PC-9 (cell line): ENCODE measurements at regions not wholly inside any gene's neighbourhood (a gene's known extent, or its start where the extent isn't known, plus 50 kb on each side); places are given as distances from the start of the nearest gene placed in this dataset.

ENCODE experiments used
- BruUV-seq: library from RNA; stranded (reverse); fragments of 400-500 nt; replicated peaks from 2 replicates; lab custom pipeline; 2021; lab: Mats Ljungman, UMichigan
- CTCF ChIA-PET: fragments of 300-600 bp; sonication (Branson Sonifier 250); formaldehyde crosslinking; loops from one replicate; lab custom pipeline; 2022; ENCODE audit warnings: antibody characterized with exemption; lab: Charles Lee
- POLR2A ChIA-PET: fragments of 300-600 bp; sonication (Branson Sonifier 250); formaldehyde crosslinking; loops from one replicate; lab custom pipeline; 2022; ENCODE audit warnings: antibody characterized with exemption; ENCODE audit not compliant: unreplicated experiment; lab: Charles Lee
- DNase-seq, 2 experiments: peaks; one replicate each; pipeline versions ENCODE4 v3.0.0 to v3.0.0-alpha.2; 2015 to 2022; ENCODE audit warnings: mixed read lengths in 1 of 2
- H2AFZ ChIP-seq: fragments of 200-600 bp; sonication (generic); 2 replicates; pipeline ENCODE4 v1.8.1; 2017; ENCODE audit warnings: antibody characterized with exemption
- H3F3A ChIP-seq: fragments of 200-600 bp; sonication (generic); 2 replicates; pipeline ENCODE4 v1.8.1; 2017; ENCODE audit warnings: antibody characterized with exemption, mild to moderate bottlenecking, low read depth; ENCODE audit not compliant: insufficient read depth
- H3K27ac ChIP-seq: fragments of 200-600 bp; sonication (generic); 2 replicates; pipeline ENCODE4 v1.6.1; 2016; ENCODE audit warnings: mixed run types
- H3K27me3 ChIP-seq: fragments of 200-600 bp; sonication (generic); 2 replicates; pipeline ENCODE4 v1.6.1; 2016; ENCODE audit warnings: low read depth, mixed run types; ENCODE audit not compliant: insufficient read depth
- H3K36me3 ChIP-seq: fragments of 200-600 bp; sonication (generic); 2 replicates; pipeline ENCODE4 v1.6.1; 2016; ENCODE audit warnings: low read depth, mixed run types
- H3K4me1 ChIP-seq: fragments of 200-600 bp; sonication (generic); replicated peaks from 2 replicates; pipeline ENCODE4 v1.6.1; 2016; ENCODE audit warnings: mixed run types; ENCODE audit not compliant: insufficient read depth
- H3K4me2 ChIP-seq: fragments of 200-600 bp; sonication (generic); 2 replicates; pipeline ENCODE4 v1.6.1; 2017; ENCODE audit warnings: mixed run types
- H3K4me3 ChIP-seq: fragments of 200-600 bp; sonication (generic); 2 replicates; pipeline ENCODE4 v1.6.1; 2016; ENCODE audit warnings: mixed run types
- H3K79me2 ChIP-seq: fragments of 200-600 bp; sonication (generic); 2 replicates; pipeline ENCODE4 v1.6.1; 2017; ENCODE audit warnings: low read depth, mixed run types
- H3K9me2 ChIP-seq: fragments of 200-600 bp; sonication (generic); 2 replicates; pipeline ENCODE4 v1.8.1; 2017; ENCODE audit warnings: mild to moderate bottlenecking; ENCODE audit not compliant: insufficient read depth
- H3K9me3 ChIP-seq: fragments of 200-600 bp; sonication (generic); 2 replicates; pipeline ENCODE4 v1.8.1; 2016; ENCODE audit warnings: low read depth; ENCODE audit not compliant: insufficient read depth
- H4K20me1 ChIP-seq: fragments of 200-600 bp; sonication (generic); 2 replicates; pipeline ENCODE4 v1.8.1; 2017; ENCODE audit not compliant: insufficient read depth
- EZH2 ChIP-seq: fragments of 200-600 bp; sonication (generic); IDR thresholded peaks from 2 replicates; pipeline ENCODE4 v1.8.0; 2017; ENCODE audit warnings: antibody characterized with exemption, low read depth
- intact Hi-C: fragments of 100-400 bp; cut with micrococcal nuclease; formaldehyde crosslinking; loops from one replicate; pipeline ENCODE4 v1.10.0; 2022; ENCODE audit not compliant: unreplicated experiment
- TF ChIP-seq, protein P1 (sequence below): fragments of 200-600 bp; sonication (generic); conservative IDR thresholded peaks from 2 replicates; pipeline ENCODE4 v1.6.1; 2017; ENCODE audit warnings: mixed run types, antibody characterized with exemption, mild to moderate bottlenecking, moderate library complexity

DNA sequence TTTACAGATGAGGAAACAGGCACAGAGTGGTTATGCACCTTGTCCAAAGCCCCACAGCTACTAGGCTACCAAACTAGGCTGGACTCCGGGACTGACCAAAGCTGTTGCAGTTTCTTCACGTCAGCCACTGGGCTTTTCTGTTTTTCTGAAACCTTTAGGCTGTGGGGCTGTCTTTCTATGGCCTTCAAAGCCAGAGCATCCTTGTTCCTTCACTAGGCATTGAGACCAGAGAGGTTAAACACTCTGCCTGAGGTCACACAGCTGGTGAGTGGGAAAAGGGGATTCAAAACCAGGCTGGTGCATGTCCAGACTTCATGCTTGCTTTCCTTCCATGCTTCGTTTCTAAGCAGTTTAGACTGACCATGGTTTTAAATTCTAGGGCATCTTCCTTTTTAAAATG is 97.5 kb upstream of the KCNG1 start:
- CTCF ChIA-PET: no interaction called here
- H3K4me3 ChIP-seq: no peak overlapping the region
- H3K4me1 ChIP-seq: peaks cover 50% of the 10 kb centered on the region
- DNase-seq: no peak
- peaks cover 17% of the 10 kb centered on the region; the same call in 1 of the 2 replicates for H3F3A ChIP-seq
- intact Hi-C loops: no loop called here
- no peaks in the 10 kb centered on the region for H3K9me2 ChIP-seq
- POLR2A ChIA-PET: no interaction called here
- no peak overlapping the region for H3K27ac ChIP-seq
- no peaks in the 10 kb centered on the region for H3K27me3 ChIP-seq
- H3K4me2 ChIP-seq: no peak overlapping the region
- no TSS peak for BruUV-seq
- no peak overlapping the region for H2AFZ ChIP-seq
- no peak for TF ChIP-seq EZH2
- TF ChIP-seq, protein P1, sequence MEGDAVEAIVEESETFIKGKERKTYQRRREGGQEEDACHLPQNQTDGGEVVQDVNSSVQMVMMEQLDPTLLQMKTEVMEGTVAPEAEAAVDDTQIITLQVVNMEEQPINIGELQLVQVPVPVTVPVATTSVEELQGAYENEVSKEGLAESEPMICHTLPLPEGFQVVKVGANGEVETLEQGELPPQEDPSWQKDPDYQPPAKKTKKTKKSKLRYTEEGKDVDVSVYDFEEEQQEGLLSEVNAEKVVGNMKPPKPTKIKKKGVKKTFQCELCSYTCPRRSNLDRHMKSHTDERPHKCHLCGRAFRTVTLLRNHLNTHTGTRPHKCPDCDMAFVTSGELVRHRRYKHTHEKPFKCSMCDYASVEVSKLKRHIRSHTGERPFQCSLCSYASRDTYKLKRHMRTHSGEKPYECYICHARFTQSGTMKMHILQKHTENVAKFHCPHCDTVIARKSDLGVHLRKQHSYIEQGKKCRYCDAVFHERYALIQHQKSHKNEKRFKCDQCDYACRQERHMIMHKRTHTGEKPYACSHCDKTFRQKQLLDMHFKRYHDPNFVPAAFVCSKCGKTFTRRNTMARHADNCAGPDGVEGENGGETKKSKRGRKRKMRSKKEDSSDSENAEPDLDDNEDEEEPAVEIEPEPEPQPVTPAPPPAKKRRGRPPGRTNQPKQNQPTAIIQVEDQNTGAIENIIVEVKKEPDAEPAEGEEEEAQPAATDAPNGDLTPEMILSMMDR: no peak
- no peaks in the 10 kb centered on the region for H3K36me3 ChIP-seq
- no peaks in the 10 kb centered on the region for H3K79me2 ChIP-seq
- no peaks in the 10 kb centered on the region for H4K20me1 ChIP-seq
- H3K9me3 ChIP-seq: no peaks in the 10 kb centered on the region

DNA sequence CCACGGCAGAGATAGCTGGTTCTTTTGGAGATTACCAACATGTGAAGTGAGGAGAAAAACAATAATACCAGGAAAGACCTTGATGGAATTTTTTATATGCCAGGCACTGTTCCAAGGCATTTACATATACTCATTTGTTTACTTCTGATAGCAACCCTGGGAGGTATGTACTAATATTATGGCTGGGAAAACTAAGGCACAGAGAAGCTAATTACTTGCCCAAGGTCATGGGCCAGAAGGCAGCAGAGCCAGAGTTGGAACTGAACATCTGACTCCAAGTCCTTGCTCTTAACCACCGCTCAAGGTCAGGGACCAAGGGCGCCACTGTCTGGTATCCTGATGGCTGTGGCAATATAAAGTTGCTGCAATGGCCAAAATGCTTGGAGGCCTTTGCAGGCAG is 97.0 kb upstream of the KCNG1 start:
- CTCF ChIA-PET: no interaction called here

DNA sequence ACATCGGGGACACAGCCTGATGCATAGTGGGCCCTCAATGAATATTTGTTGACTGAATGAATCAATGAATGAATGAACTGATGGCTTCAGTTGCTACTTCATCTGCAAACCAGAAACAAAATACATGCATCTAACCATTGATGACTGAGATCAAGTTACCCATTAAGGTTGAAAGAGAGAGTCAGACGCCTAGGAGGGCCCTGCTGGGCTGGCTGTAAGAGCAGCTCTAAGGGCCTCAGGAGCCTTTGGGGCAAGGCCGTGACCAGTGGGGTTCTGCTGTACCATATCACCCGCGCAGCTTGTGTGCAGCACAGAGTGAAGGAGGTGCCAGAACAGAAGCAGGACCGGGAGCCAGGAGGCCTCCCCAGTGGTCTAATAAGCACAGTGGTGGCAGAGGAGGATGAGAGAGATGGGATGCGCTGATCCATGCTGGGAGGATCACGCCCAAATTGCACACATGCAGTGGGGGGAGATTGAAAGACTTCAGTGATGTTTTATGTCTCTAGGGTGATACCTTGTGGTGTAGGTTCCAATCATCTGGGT is 96.1 kb upstream of the KCNG1 start:
- Histone ChIP-seq H2AFZ (no peak overlapping the region), H3K27ac (no peak overlapping the region), H3K4me3 (no peak overlapping the region), H3K9me2 (no peaks in the 10 kb centered on the region), H3K4me2 (no peak overlapping the region), H3K79me2 (no peaks in the 10 kb centered on the region), H3K27me3 (no peaks in the 10 kb centered on the region), H3F3A (peaks cover 17% of the 10 kb centered on the region; the same call in 1 of the 2 replicates), H3K36me3 (no peaks in the 10 kb centered on the region), H3K4me1 (peaks cover 48% of the 10 kb centered on the region), H3K9me3 (no peaks in the 10 kb centered on the region), H4K20me1 (no peaks in the 10 kb centered on the region)
- CTCF ChIA-PET: no interaction called here
- BruUV-seq: no TSS peak
- TF ChIP-seq, protein P1: no peak
- TF ChIP-seq EZH2: no peak
- POLR2A ChIA-PET: no interaction called here
- no peak for DNase-seq
- intact Hi-C loops: no loop called here

More for the DNA sequence above, 97.0 kb upstream of the KCNG1 start:
- DNase-seq: no peak
- no TSS peak for BruUV-seq
- Histone ChIP-seq H3K27me3 (no peaks in the 10 kb centered on the region), H3K9me3 (no peaks in the 10 kb centered on the region), H3K36me3 (no peaks in the 10 kb centered on the region), H4K20me1 (no peaks in the 10 kb centered on the region), H2AFZ (no peak overlapping the region), H3K9me2 (no peaks in the 10 kb centered on the region), H3K27ac (no peak overlapping the region), H3K79me2 (no peaks in the 10 kb centered on the region), H3K4me2 (no peak overlapping the region), H3K4me3 (no peak overlapping the region), H3F3A (peaks cover 17% of the 10 kb centered on the region; the same call in 1 of the 2 replicates), H3K4me1 (peaks cover 48% of the 10 kb centered on the region)
- TF ChIP-seq EZH2: no peak
- TF ChIP-seq, protein P1: no peak
- POLR2A ChIA-PET: no interaction called here
- intact Hi-C loops: no loop called here
